ENCODE measurements at regions not wholly inside any gene's neighbourhood (a gene's known extent, or its start where the extent isn't known, plus 50 kb on each side); places are given as distances from the start of the nearest gene placed in this dataset.

- H3K4me3 Mint-ChIP-seq: no peak overlapping the region
- Histone ChIP-seq H3K27me3 (ENCODE audit: control insufficient read depth in 1 of 2, insufficient read depth in 2 of 2, low read length in 2 of 2) (no peaks in the 10 kb centered on the region), H3K9me3 (ENCODE audit: control insufficient read depth in 1 of 2, insufficient read depth in 1 of 2, low read length in 2 of 2) (no peaks in the 10 kb centered on the region), H3K36me3 (ENCODE audit: insufficient read depth, low read length) (no peaks in the 10 kb centered on the region), H3K4me1 (ENCODE audit: insufficient read depth, low read length) (peaks cover 2% of the 10 kb centered on the region), H3K4me3 (ENCODE audit: low read length) (no peak overlapping the region), H3K27ac (ENCODE audit: low read depth in 1 of 2, low read length in 2 of 2) (no peak overlapping the region)
- ChIA-PET CTCF (no interaction called here), POLR2A (no interaction called here)
- H3K27me3 Mint-ChIP-seq: peaks cover 5% of the 10 kb centered on the region
- DNase-seq: no peak
- H3K4me1 Mint-ChIP-seq (ENCODE audit: low read depth): no peaks in the 10 kb centered on the region
- no peak for ATAC-seq (ENCODE audit: poor library complexity)
- intact Hi-C loops (cut with DNase I, micrococcal nuclease): no loop called here
- H3K27ac Mint-ChIP-seq: no peak overlapping the region
- TF ChIP-seq CTCF (IDR thresholded peaks at IDR 0.05): no peak
- no peaks in the 10 kb centered on the region for H3K36me3 Mint-ChIP-seq (ENCODE audit: low read depth)
- no peaks in the 10 kb centered on the region for H3K9me3 Mint-ChIP-seq
Measured at GRCh38 chr5:173768267-173768806, 119.8 kb upstream of the CPEB4 start.

GRCh38 chr5:173768891-173769290 is 119.3 kb upstream of the CPEB4 start:
- CTCF ChIA-PET: no interaction called here
- no peak for TF ChIP-seq CTCF (IDR thresholded peaks at IDR 0.05)
- Mint-ChIP-seq H3K9me3 (no peaks in the 10 kb centered on the region), H3K27ac (no peak overlapping the region), H3K4me1 (ENCODE audit: low read depth) (no peaks in the 10 kb centered on the region), H3K4me3 (no peak overlapping the region), H3K27me3 (peaks cover 5% of the 10 kb centered on the region), H3K36me3 (ENCODE audit: low read depth) (no peaks in the 10 kb centered on the region)
- ATAC-seq (ENCODE audit: poor library complexity) (no peak), DNase-seq (no peak)
- intact Hi-C loops (cut with DNase I, micrococcal nuclease): no loop called here
- Histone ChIP-seq H3K27ac (ENCODE audit: low read depth in 1 of 2, low read length in 2 of 2) (no peak overlapping the region), H3K4me3 (ENCODE audit: low read length) (no peak overlapping the region), H3K9me3 (ENCODE audit: control insufficient read depth in 1 of 2, insufficient read depth in 1 of 2, low read length in 2 of 2) (no peaks in the 10 kb centered on the region), H3K36me3 (ENCODE audit: insufficient read depth, low read length) (no peaks in the 10 kb centered on the region), H3K4me1 (ENCODE audit: insufficient read depth, low read length) (peaks cover 2% of the 10 kb centered on the region), H3K27me3 (ENCODE audit: control insufficient read depth in 1 of 2, insufficient read depth in 2 of 2, low read length in 2 of 2) (no peaks in the 10 kb centered on the region)
- POLR2A ChIA-PET: no interaction called here

GRCh38 chr5:173770637-173771036 is 117.5 kb upstream of the CPEB4 start:
- no peak for TF ChIP-seq CTCF (IDR thresholded peaks at IDR 0.05)
- Histone ChIP-seq H3K4me1 (ENCODE audit: insufficient read depth, low read length) (no peaks in the 10 kb centered on the region), H3K27me3 (ENCODE audit: control insufficient read depth in 1 of 2, insufficient read depth in 2 of 2, low read length in 2 of 2) (no peaks in the 10 kb centered on the region), H3K4me3 (ENCODE audit: low read length) (no peak overlapping the region), H3K9me3 (ENCODE audit: control insufficient read depth in 1 of 2, insufficient read depth in 1 of 2, low read length in 2 of 2) (no peaks in the 10 kb centered on the region), H3K36me3 (ENCODE audit: insufficient read depth, low read length) (no peaks in the 10 kb centered on the region), H3K27ac (ENCODE audit: low read depth in 1 of 2, low read length in 2 of 2) (no peak overlapping the region)
- no peaks in the 10 kb centered on the region for H3K9me3 Mint-ChIP-seq
- intact Hi-C loops (cut with DNase I, micrococcal nuclease): no loop called here
- ATAC-seq (ENCODE audit: poor library complexity) (no peak), DNase-seq (no peak)
- H3K27me3 Mint-ChIP-seq: peaks cover 5% of the 10 kb centered on the region
- H3K4me1 Mint-ChIP-seq (ENCODE audit: low read depth): no peaks in the 10 kb centered on the region
- ChIA-PET CTCF (no interaction called here), POLR2A (no interaction called here)
- no peak overlapping the region for H3K4me3 Mint-ChIP-seq
- no peak overlapping the region for H3K27ac Mint-ChIP-seq
- H3K36me3 Mint-ChIP-seq (ENCODE audit: low read depth): no peaks in the 10 kb centered on the region

Measured in CD4-positive, alpha-beta T cell (primary cell).